A549 (cell line): ENCODE measurements at regions not wholly inside any gene's neighbourhood (a gene's known extent, or its start where the extent isn't known, plus 50 kb on each side); places are given as distances from the start of the nearest gene placed in this dataset.

Experiments
- ATAC-seq, 2 experiments: fragments of 200-7000 bp in 1 of 2; fragments of >200 bp in 1 of 2; cut with Nextera tagmentation in 1 of 2; cut with Tn5 transposase in 1 of 2; 3 replicates each; pipeline versions ENCODE4 v1.8.0 to v1.9.1; 2018 to 2020; ENCODE audit warnings: mild to moderate bottlenecking in 1 of 2, moderate library complexity in 1 of 2
- CTCF ChIA-PET: fragments of 300-600 bp; sonication (Branson Sonifier 250); formaldehyde crosslinking; extraction: SDS; loops from one replicate; lab custom pipeline; 2021; ENCODE audit warnings: antibody characterized with exemption, inconsistent platforms; lab: Yijun Ruan, JAX
- POLR2A ChIA-PET: fragments of 350-600 bp; formaldehyde crosslinking; extraction: SDS; loops from one replicate; lab custom pipeline; 2021; ENCODE audit warnings: antibody characterized with exemption, inconsistent platforms; lab: Yijun Ruan, JAX
- DNase-seq, 2 experiments: peaks; one replicate each; pipeline versions ENCODE4 v3.0.0 to v3.0.0-alpha.2; 2011 to 2016; ENCODE audit warnings: low read depth in 1 of 2, low spot score in 1 of 2
- FAIRE-seq: peaks from 2 replicates; lab custom pipeline; 2011; peaks lifted over from hg19 to GRCh38; lab: Jason Lieb, UNC
- H3K27ac ChIP-seq, 2 experiments: fragments of >200 bp; sonication (Bioruptor Twin); formaldehyde crosslinking; 3 replicates each; pipeline ENCODE4 v1.5.1; 2016 to 2017
- H3K4me1 ChIP-seq: fragments of >200 bp; sonication (Bioruptor Twin); formaldehyde crosslinking; 3 replicates; pipeline ENCODE4 v1.6.1; 2016
- H3K4me2 ChIP-seq: fragments of >200 bp; sonication (Bioruptor Twin); formaldehyde crosslinking; 3 replicates; pipeline ENCODE4 v1.6.1; 2016
- H3K4me3 ChIP-seq: fragments of >200 bp; sonication (Bioruptor Twin); formaldehyde crosslinking; 3 replicates; pipeline ENCODE4 v1.5.1; 2016
- H3K9me3 ChIP-seq: fragments of >200 bp; sonication (Bioruptor Twin); formaldehyde crosslinking; 3 replicates; pipeline ENCODE4 v1.6.1; 2016
- ATOH8 ChIP-seq: fragments of 250-450 bp; sonication (Bioruptor Pico); IDR thresholded peaks from 2 replicates; pipeline ENCODE4 v1.5.0; 2020; ENCODE audit warnings: low read depth, mild to moderate bottlenecking, moderate library complexity
- BCL3 ChIP-seq: fragments of >200 bp; sonication (Bioruptor Twin); formaldehyde crosslinking; IDR thresholded peaks from 3 replicates; pipeline ENCODE4 v1.6.1; 2016
- BHLHE40 ChIP-seq: IDR thresholded peaks from 2 replicates; pipeline ENCODE4 v1.6.1; 2012; ENCODE audit warnings: low read depth, low read length, inconsistent platforms
- CBX2 ChIP-seq: fragments of 200-600 bp; sonication (generic); IDR thresholded peaks from 2 replicates; pipeline ENCODE4 v1.6.1; 2016; ENCODE audit warnings: low read depth, mild to moderate bottlenecking, borderline replicate concordance
- CEBPB ChIP-seq, 2 experiments: fragments of >200 bp in 1 of 2; sonication (Bioruptor Twin) in 1 of 2; formaldehyde crosslinking in 1 of 2; IDR thresholded peaks; 2 replicates each; pipeline ENCODE4 v1.6.1; 2012 to 2016
- CTCF ChIP-seq: fragments of >200 bp; sonication (Bioruptor Twin); formaldehyde crosslinking; IDR thresholded peaks from 3 replicates; pipeline ENCODE4 v1.5.1; 2016
- EHF ChIP-seq: fragments of 250-450 bp; sonication (Bioruptor Pico); IDR thresholded peaks from 2 replicates; pipeline ENCODE4 v1.5.0; 2020; ENCODE audit warnings: mild to moderate bottlenecking
- EHMT2 ChIP-seq: fragments of 200-600 bp; sonication (generic); IDR thresholded peaks from 2 replicates; pipeline ENCODE4 v1.6.1; 2016; ENCODE audit warnings: antibody characterized with exemption, low read depth, mild to moderate bottlenecking, moderate library complexity
- EP300 ChIP-seq, 2 experiments: fragments of >200 bp; sonication (Bioruptor Twin); formaldehyde crosslinking; IDR thresholded peaks; 2 replicates in 1 of 2; 3 replicates in 1 of 2; pipeline ENCODE4 v1.6.1; 2016 to 2017
- ESRRA ChIP-seq: fragments of 150-350 bp; IDR thresholded peaks from 2 replicates; pipeline ENCODE4 v1.6.1; 2014; ENCODE audit warnings: mild to moderate bottlenecking, low read length, borderline replicate concordance
- GATA3 ChIP-seq: IDR thresholded peaks from 2 replicates; pipeline ENCODE4 v1.6.1; 2012; ENCODE audit warnings: borderline replicate concordance
- JUNB ChIP-seq: fragments of >200 bp; sonication (Bioruptor Twin); formaldehyde crosslinking; IDR thresholded peaks from 2 replicates; pipeline ENCODE4 v1.6.1; 2016
- MAZ ChIP-seq: fragments of 150-350 bp; IDR thresholded peaks from 2 replicates; pipeline ENCODE4 v1.6.1; 2014; ENCODE audit warnings: antibody characterized with exemption, low read depth, low read length, borderline replicate concordance
- MYC ChIP-seq: IDR thresholded peaks from 2 replicates; pipeline ENCODE4 v1.6.1; 2012; ENCODE audit warnings: mild to moderate bottlenecking, inconsistent platforms, low read length, improper control_type of control experiment, borderline replicate concordance
- NFE2L2 ChIP-seq: fragments of 150-350 bp; conservative IDR thresholded peaks from 2 replicates; pipeline ENCODE4 v1.6.1; 2014; ENCODE audit warnings: low read length
- PBX3 ChIP-seq: IDR thresholded peaks from 2 replicates; pipeline ENCODE4 v1.6.1; 2012
- RAD21 ChIP-seq, 2 experiments: fragments of >200 bp in 1 of 2; sonication (Bioruptor Twin) in 1 of 2; formaldehyde crosslinking in 1 of 2; IDR thresholded peaks in 1 of 2; conservative IDR thresholded peaks in 1 of 2; 2 replicates in 1 of 2; 3 replicates in 1 of 2; pipeline ENCODE4 v1.6.1; 2012 to 2018; ENCODE audit warnings: inconsistent platforms in 1 of 2
- RNF2 ChIP-seq: fragments of 200-600 bp; sonication (generic); IDR thresholded peaks from 2 replicates; pipeline ENCODE4 v1.6.1; 2016; ENCODE audit warnings: low read depth, mild to moderate bottlenecking, antibody characterized with exemption, moderate library complexity, borderline replicate concordance
- SREBF2 ChIP-seq: fragments of 450-650 bp; IDR thresholded peaks from 2 replicates; pipeline ENCODE4 v1.6.1; 2014; ENCODE audit warnings: mild to moderate bottlenecking, moderate library complexity
- ZSCAN20 ChIP-seq: fragments of 250-450 bp; sonication (Bioruptor Pico); IDR thresholded peaks from 2 replicates; pipeline ENCODE4 v1.8.0; 2022; ENCODE audit warnings: mild to moderate bottlenecking, moderate library complexity
- WGBS: methylation state at CpG from one replicate; pipeline ENCODE4 v1.1.6; 2017; ENCODE audit errors: missing lambda C conversion rate; 5-methylcytosine and 5-hydroxymethylcytosine counted together
- TF ChIP-seq, protein P1 (sequence below): fragments of 250-450 bp; sonication (Bioruptor Pico); IDR thresholded peaks from 2 replicates; pipeline ENCODE4 v1.5.0; 2021; ENCODE audit warnings: mild to moderate bottlenecking, moderate library complexity, borderline replicate concordance

GRCh38 chr4:98794565-98795205 is 134.2 kb downstream of the EIF4E start:
- no peak overlapping the region for H3K4me2 ChIP-seq
- no peaks in the 10 kb centered on the region for H3K4me1 ChIP-seq
- H3K27ac ChIP-seq = no peak overlapping the region
- FAIRE-seq (no peak), ATAC-seq (no peak), DNase-seq (no peak)
- TF ChIP-seq PBX3 (no peak), CTCF (no peak), GATA3 (no peak), MAZ (no peak), CEBPB (IDR thresholded peaks at IDR 0.05) (no peak), EHMT2 (no peak), JUNB (no peak), ESRRA (no peak), SREBF2 (no peak), EHF (CRISPR knock-in tag) (no peak)
- no peak overlapping the region for H3K4me3 ChIP-seq
- CTCF ChIA-PET = interaction anchor here (0.6 kb wide), 1 partner anchor 13 kb away, joined by 3 read pairs; no protein-coding TSS in a partner anchor
- POLR2A ChIA-PET = no interaction called here
- H3K9me3 ChIP-seq = no peaks in the 10 kb centered on the region
- WGBS = 73% methylated on average over 3 of the region's 3 CpGs

GRCh38 chr4:98793658-98794057 is 135.2 kb upstream of the TSPAN5 start:
- Histone ChIP-seq H3K27ac (no peak overlapping the region), H3K9me3 (no peaks in the 10 kb centered on the region), H3K4me2 (no peak overlapping the region), H3K4me3 (no peak overlapping the region), H3K4me1 (no peaks in the 10 kb centered on the region)
- DNase-seq (no peak), ATAC-seq (no peak), FAIRE-seq (no peak)
- TF ChIP-seq, protein P1, sequence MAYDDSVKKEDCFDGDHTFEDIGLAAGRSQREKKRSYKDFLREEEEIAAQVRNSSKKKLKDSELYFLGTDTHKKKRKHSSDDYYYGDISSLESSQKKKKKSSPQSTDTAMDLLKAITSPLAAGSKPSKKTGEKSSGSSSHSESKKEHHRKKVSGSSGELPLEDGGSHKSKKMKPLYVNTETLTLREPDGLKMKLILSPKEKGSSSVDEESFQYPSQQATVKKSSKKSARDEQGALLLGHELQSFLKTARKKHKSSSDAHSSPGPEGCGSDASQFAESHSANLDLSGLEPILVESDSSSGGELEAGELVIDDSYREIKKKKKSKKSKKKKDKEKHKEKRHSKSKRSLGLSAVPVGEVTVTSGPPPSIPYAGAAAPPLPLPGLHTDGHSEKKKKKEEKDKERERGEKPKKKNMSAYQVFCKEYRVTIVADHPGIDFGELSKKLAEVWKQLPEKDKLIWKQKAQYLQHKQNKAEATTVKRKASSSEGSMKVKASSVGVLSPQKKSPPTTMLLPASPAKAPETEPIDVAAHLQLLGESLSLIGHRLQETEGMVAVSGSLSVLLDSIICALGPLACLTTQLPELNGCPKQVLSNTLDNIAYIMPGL (CRISPR knock-in tag) = no peak
- TF ChIP-seq BCL3 = no peak
- TF ChIP-seq PBX3 = no peak
- no peak for TF ChIP-seq MAZ
- no peak for TF ChIP-seq ATOH8 (CRISPR knock-in tag)
- no peak for TF ChIP-seq BHLHE40
- no peak for TF ChIP-seq SREBF2
- no peak for TF ChIP-seq MYC
- TF ChIP-seq EP300 (IDR thresholded peaks at IDR 0.05) = no peak
- no peak for TF ChIP-seq ZSCAN20 (CRISPR knock-in tag)
- no peak for TF ChIP-seq NFE2L2
- no peak for TF ChIP-seq RAD21 (conservative IDR thresholded peaks at IDR 0.05 in 1 of 2, IDR thresholded peaks at IDR 0.05 in 1 of 2)
- no peak for TF ChIP-seq CBX2
- no peak for TF ChIP-seq RNF2
- POLR2A ChIA-PET = no interaction called here
- WGBS = 77% methylated on average over 3 of the region's 3 CpGs
- CTCF ChIA-PET = interaction anchor here (0.9 kb wide), 1 partner anchor 325 kb away, joined by 3 read pairs; no protein-coding TSS in a partner anchor
